ENCODE measurements at regions not wholly inside any gene's neighbourhood (a gene's known extent, or its start where the extent isn't known, plus 50 kb on each side); places are given as distances from the start of the nearest gene placed in this dataset.

DNA sequence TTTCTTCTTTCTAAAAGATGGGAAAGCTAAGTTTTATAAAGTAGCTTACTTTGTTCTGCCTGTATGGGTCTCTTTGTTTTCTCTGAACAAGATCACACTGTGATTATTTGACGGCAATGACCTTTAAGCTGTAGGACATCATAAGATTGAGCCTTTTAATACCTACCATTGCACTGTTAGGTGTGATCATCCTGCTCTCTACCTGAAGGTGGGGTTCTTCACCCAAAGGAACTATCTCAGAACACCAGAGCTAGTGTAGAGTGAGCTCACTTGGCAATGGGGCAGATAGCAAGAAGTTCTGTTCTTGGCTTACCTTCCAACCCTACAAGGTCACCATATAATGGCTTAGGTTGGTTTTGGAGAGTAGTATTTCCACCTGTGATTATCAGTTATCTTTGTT, 200.2 kb downstream of the SPATA31D1 start:
- ATAC-seq, result no peak
- H3K79me2 ChIP-seq (ENCODE audit: insufficient read depth, low read length), result no peaks in the 10 kb centered on the region
- H3K36me3 ChIP-seq (ENCODE audit: control insufficient read depth in 1 of 2, insufficient read depth in 2 of 2, low read length in 2 of 2), result no peaks in the 10 kb centered on the region; a peak in 1 of 4 replicates
- RAD21 ChIA-PET (ENCODE audit: low non-redundant PET in 1 of 2, low total read pairs in 2 of 2, uncharacterized antibody in 2 of 2, unreplicated experiment in 2 of 2), result interaction anchor here in 1 of 2 experiments (0.6 kb wide), 1 partner anchor 372 kb away, joined by 3 read pairs; no protein-coding TSS in a partner anchor
- CTCF ChIA-PET, result interaction anchor here (1.1 kb wide), 1 partner anchor 417 kb away, joined by 3 read pairs; no protein-coding TSS in a partner anchor
- no TSS peak for BruUV-seq (replicated peaks)
- H3K27ac ChIP-seq (ENCODE audit: low read depth, low read length), result no peak overlapping the region
- intact Hi-C loops (cut with micrococcal nuclease), result no loop called here
- H3K4me3 ChIP-seq (replicated peaks in 1 of 2; ENCODE audit: low read depth in 1 of 2, low read length in 2 of 2), result no peak overlapping the region
- H3K9me2 ChIP-seq (ENCODE audit: insufficient read depth), result no peaks in the 10 kb centered on the region
- TF ChIP-seq, protein P1, sequence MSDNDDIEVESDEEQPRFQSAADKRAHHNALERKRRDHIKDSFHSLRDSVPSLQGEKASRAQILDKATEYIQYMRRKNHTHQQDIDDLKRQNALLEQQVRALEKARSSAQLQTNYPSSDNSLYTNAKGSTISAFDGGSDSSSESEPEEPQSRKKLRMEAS (IDR thresholded peaks at IDR 0.05), result no peak
- TF ChIP-seq FOSL1 (IDR thresholded peaks at IDR 0.05; ENCODE audit: low read depth) (no peak), ZNF274 (IDR thresholded peaks at IDR 0.05; ENCODE audit: low read depth, low read length) (no peak), CBX3 (IDR thresholded peaks at IDR 0.05; ENCODE audit: low read depth) (no peak), TCF7L2 (IDR thresholded peaks at IDR 0.05; ENCODE audit: borderline replicate concordance, extremely low read depth, insufficient read depth, insufficient read length) (no peak), POLR2AphosphoS5 (IDR thresholded peaks at IDR 0.05; ENCODE audit: low read depth, low read length) (no peak), EGR1 (IDR thresholded peaks at IDR 0.05; ENCODE audit: low read depth) (no peak), EZH2 (IDR thresholded peaks at IDR 0.05) (no peak), CEBPB (IDR thresholded peaks at IDR 0.05; ENCODE audit: low read depth) (no peak), SIN3A (IDR thresholded peaks at IDR 0.05; ENCODE audit: low read depth) (no peak), JUND (IDR thresholded peaks at IDR 0.05) (no peak), ELF1 (IDR thresholded peaks at IDR 0.05; ENCODE audit: borderline replicate concordance, low read depth) (no peak), EZH2phosphoT487 (IDR thresholded peaks at IDR 0.05; ENCODE audit: borderline replicate concordance) (no peak), SRF (IDR thresholded peaks at IDR 0.05; ENCODE audit: low read depth) (no peak), ZFX (IDR thresholded peaks at IDR 0.05) (no peak)
- TF ChIP-seq, protein P2, sequence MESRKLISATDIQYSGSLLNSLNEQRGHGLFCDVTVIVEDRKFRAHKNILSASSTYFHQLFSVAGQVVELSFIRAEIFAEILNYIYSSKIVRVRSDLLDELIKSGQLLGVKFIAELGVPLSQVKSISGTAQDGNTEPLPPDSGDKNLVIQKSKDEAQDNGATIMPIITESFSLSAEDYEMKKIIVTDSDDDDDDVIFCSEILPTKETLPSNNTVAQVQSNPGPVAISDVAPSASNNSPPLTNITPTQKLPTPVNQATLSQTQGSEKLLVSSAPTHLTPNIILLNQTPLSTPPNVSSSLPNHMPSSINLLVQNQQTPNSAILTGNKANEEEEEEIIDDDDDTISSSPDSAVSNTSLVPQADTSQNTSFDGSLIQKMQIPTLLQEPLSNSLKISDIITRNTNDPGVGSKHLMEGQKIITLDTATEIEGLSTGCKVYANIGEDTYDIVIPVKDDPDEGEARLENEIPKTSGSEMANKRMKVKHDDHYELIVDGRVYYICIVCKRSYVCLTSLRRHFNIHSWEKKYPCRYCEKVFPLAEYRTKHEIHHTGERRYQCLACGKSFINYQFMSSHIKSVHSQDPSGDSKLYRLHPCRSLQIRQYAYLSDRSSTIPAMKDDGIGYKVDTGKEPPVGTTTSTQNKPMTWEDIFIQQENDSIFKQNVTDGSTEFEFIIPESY (IDR thresholded peaks at IDR 0.05; ENCODE audit: extremely low read depth, insufficient replicate concordance, low read length), result no peak
- TF ChIP-seq, protein P3, sequence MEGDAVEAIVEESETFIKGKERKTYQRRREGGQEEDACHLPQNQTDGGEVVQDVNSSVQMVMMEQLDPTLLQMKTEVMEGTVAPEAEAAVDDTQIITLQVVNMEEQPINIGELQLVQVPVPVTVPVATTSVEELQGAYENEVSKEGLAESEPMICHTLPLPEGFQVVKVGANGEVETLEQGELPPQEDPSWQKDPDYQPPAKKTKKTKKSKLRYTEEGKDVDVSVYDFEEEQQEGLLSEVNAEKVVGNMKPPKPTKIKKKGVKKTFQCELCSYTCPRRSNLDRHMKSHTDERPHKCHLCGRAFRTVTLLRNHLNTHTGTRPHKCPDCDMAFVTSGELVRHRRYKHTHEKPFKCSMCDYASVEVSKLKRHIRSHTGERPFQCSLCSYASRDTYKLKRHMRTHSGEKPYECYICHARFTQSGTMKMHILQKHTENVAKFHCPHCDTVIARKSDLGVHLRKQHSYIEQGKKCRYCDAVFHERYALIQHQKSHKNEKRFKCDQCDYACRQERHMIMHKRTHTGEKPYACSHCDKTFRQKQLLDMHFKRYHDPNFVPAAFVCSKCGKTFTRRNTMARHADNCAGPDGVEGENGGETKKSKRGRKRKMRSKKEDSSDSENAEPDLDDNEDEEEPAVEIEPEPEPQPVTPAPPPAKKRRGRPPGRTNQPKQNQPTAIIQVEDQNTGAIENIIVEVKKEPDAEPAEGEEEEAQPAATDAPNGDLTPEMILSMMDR (IDR thresholded peaks at IDR 0.05 in 2 of 3, conservative IDR thresholded peaks at IDR 0.05 in 1 of 3; ENCODE audit: borderline replicate concordance in 1 of 3, insufficient read depth in 1 of 3, low read depth in 2 of 3, low read length in 2 of 3), result no peak
- no peak overlapping the region for H3K9ac ChIP-seq (ENCODE audit: low read length)
- H3K4me1 ChIP-seq (ENCODE audit: control insufficient read depth in 1 of 2, insufficient read depth in 2 of 2, low read length in 2 of 2), result no peaks in the 10 kb centered on the region
- POLR2A ChIA-PET, result no interaction called here
- H3K4me2 ChIP-seq (ENCODE audit: low read length), result no peak overlapping the region
- no peaks in the 10 kb centered on the region for H3K27me3 ChIP-seq (ENCODE audit: insufficient read depth, low read length)
- H4K20me1 ChIP-seq (ENCODE audit: insufficient read depth), result no peaks in the 10 kb centered on the region
- DNase-seq (ENCODE audit: low read depth, low spot score), result no peak
- H2AFZ ChIP-seq (ENCODE audit: low read depth, low read length, poor library complexity, severe bottlenecking), result no peak overlapping the region
- no peaks in the 10 kb centered on the region for H3K9me3 ChIP-seq (ENCODE audit: control insufficient read depth in 1 of 2, insufficient read depth in 1 of 2, low read depth in 1 of 2, low read length in 2 of 2)
